NCI-H1694 (cell line): ENCODE measurements at regions not wholly inside any gene's neighbourhood (a gene's known extent, or its start where the extent isn't known, plus 50 kb on each side); places are given as distances from the start of the nearest gene placed in this dataset.
"Not testable (repeated sequence)": the region's sequence is repeated elsewhere in the genome, so short reads cannot be mapped to it uniquely, and the experiment has no call there.

ENCODE experiments used
- DNase-seq: peaks from one replicate; lab custom pipeline; 2025; lab: John Stamatoyannopoulos, UW

- DNase-seq: no peak
Observed at GRCh38 chr4:156408749-156409148, 455.1 kb upstream of the CTSO start.

GRCh38 chr4:156401371-156401770 lies 447.7 kb upstream of the CTSO start:
- DNase-seq: no peak

GRCh38 chr4:156396534-156396933 lies 442.9 kb upstream of the CTSO start:
- DNase-seq: no peak

DNA sequence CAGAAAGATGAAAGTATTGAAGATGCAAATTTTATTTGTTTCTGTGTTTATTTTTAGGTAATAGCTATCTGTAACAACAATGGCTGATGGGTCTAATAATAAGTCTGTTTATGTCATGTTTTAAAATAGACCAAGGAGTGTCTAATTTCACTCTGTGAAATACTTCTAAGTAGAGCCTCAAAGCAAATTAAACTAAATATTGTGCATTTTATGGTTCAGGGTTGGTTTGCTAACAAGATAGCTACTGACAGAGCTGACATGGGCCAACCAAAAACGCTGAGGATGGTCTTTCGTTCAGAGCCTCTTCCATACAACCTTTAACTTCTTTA lies 437.6 kb upstream of the CTSO start:
- DNase-seq: no peak

DNA sequence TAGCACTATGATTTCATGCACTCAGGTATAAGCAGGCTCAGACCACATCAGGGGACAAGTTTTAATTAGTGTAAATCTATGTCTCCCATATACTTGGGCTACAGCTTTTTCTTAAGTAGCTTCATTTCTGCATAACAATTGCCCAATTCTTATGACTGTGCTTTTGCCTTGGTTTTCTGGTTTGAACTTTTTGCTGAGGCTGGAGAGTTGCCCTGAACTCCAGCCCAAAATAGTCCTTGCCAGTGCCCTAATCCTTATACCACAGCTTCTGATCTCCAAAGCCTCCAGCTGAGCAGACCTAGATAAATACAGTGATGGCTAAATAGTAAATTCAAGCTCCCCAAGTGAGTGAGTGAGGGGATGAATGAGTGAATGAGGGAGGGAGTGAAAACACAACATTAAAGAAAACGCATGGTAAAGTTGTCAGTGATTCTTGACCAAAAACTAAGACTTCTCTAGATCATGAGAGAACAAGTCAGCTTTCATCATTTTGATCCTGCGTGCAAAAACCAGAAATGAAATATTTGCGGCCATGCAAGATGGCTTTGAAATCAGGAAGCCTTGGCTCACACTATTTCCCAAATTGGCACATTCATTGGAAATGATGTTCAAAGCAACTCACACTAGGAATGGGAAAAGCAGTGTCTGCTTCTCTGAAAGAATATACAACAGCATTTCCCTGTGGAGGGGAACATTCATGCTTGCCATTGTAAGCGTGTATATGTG lies 437.1 kb upstream of the CTSO start:
- no peak for DNase-seq

GRCh38 chr4:156388826-156389225 lies 435.2 kb upstream of the CTSO start:
- DNase-seq: no peak

DNA sequence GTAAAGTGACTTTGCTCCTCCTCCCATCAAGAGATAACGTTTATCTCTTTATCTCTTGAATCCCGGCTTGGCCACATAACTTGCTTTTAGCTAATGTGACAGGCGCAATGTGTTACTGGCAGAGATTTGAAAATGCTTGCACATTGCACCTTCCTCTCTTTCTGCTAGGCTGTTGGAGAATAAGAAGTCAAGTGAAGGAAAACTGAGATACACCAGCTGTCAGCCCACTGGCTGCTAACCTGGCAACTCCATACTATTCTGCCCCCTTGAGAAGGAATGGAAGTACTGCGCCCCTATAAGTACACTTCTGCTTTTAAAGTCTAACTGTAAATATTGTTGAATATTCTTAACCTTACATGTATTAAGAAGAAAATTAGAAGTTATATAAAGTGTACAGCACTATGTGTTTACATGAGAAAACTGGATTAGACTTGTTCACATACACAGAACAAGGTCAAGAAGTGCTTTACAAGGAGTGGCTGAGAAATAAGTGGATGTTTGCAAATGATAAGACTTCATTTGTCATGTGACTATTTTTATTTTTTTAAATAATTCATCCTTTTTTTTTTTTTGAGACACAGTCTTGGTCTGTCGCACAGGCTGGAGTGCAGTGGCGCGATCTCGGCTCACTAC lies 424.5 kb upstream of the CTSO start:
- DNase-seq: peak; percentile 19

GRCh38 chr4:156377036-156377710 lies 423.5 kb upstream of the CTSO start:
- DNase-seq: no peak

GRCh38 chr4:156374894-156375293 lies 421.2 kb upstream of the CTSO start:
- no peak for DNase-seq

GRCh38 chr4:156374069-156374468 lies 420.4 kb upstream of the CTSO start:
- DNase-seq: no peak

DNA sequence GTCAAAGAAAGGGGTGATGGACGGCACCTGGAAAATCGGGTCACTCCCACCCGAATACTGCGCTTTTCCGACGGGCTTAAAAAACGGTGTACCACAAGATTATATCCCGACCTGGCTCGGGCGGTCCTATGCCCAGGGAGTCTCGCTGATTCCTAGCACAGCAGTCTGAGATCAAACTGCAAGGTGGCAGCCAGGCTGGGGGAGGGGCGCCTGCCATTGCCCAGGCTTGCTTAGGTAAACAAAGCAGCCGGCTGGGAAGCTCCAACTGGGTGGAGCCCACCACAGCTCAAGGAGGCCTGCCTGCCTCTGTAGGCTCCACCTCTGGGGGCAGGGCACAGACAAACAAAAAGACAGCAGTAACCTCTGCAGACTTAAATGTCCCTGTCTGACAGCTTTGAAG lies 413.8 kb upstream of the CTSO start:
- not testable (repeated sequence) for DNase-seq

- no peak for DNase-seq
Observed at GRCh38 chr4:156362581-156362980, 408.9 kb upstream of the CTSO start.

GRCh38 chr4:156347412-156348075 lies 393.9 kb upstream of the CTSO start:
- DNase-seq: no peak

GRCh38 chr4:156346959-156347385 lies 393.3 kb upstream of the CTSO start:
- no peak for DNase-seq

DNA sequence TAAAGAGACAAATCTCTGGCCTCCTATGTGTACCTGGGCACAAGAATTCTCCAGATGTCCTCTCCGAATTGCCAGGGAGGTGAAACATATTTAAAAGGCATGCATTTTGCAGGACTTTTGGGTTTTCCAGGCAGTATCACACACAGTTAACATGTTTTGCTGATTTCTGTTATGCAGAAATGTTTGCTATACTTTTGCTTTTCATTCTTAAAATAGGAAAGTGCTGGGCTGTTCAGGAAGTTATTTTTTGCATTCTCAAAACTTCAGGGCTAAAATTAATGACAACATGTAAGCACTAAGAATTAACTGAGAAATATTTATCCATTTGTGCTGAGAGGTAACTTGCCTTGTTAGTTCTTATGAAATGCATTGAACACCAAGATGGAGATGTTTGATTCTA lies 390.7 kb upstream of the CTSO start:
- DNase-seq: no peak

GRCh38 chr4:156336511-156336910 lies 382.8 kb upstream of the CTSO start:
- no peak for DNase-seq

DNA sequence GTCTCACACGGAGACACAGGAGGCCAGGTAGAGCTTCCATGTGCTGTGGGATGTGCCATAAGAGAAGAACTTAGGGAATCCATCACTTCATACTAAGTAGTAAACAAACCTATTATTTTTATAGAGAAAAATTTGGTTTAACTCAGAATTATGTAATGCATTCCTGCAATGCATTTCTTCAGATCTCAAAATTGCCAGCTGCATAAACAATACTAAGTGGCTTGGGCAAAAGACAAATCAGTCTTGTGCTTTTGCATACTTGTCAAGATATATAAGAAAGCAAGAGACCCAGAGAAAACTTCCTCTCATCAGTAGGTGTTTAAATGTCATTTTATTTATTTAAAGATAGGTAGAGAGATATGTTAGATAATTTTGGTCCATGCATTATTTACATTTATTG lies 382.1 kb upstream of the CTSO start:
- no peak for DNase-seq

GRCh38 chr4:156330436-156331031 lies 376.9 kb upstream of the CTSO start:
- no peak for DNase-seq

DNA sequence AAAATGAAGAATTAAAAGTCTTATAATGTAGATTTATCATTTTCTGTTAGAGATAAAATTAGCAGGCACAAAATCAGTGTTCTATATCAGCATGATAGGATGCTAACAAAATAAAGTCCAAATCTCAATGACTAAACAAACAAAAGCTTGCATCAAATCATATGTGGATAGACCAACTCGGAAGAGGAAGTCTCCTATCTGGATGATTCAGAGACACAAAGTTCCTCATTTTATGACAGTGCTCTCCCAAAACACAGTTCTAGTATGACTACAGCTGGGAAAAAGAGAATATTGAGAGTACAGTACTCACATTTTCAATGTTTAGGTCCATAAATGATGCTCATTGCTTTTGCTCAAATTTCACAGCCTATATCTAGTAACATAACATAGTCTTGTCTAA lies 376.1 kb upstream of the CTSO start:
- no peak for DNase-seq

DNA sequence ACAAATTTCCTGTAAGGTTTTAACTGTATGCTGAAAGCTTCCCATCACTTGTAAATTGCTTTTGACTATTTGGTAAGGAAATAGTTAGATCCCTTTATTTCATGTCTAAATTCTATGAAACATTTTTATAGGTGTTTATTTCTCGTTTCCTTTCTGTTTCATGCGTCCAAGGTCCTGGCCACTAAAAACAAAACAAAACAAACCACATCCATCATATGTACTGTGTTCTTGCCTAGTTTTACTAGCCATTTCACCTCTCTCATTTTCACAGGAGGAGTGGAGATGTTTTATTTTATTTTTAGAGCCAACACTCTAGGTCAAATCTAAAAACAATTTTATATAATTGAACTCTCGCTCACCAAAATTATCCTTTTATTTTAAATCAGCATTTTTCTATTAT lies 375.2 kb upstream of the CTSO start:
- no peak for DNase-seq

DNA sequence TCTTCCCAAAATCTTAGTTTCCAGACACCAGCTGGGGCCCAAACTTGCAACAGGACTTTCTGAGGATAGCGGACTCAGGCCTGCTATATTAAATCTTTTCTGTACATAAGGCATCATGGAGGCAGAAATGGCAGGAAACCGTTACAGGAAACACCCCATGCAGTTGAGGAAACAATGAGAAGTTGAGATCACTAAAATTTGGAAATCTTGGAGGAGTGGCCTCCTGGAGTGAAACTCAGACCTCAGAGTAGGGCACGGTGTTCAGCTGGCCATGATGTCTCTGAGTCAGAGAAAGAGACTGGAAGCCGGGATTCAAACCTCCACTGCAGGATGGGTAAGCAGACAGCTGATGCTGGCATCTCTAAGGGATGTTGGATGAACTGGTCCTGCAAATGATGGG lies 372.6 kb upstream of the CTSO start:
- DNase-seq: no peak

GRCh38 chr4:156322592-156322991 lies 368.9 kb upstream of the CTSO start:
- DNase-seq: no peak

DNA sequence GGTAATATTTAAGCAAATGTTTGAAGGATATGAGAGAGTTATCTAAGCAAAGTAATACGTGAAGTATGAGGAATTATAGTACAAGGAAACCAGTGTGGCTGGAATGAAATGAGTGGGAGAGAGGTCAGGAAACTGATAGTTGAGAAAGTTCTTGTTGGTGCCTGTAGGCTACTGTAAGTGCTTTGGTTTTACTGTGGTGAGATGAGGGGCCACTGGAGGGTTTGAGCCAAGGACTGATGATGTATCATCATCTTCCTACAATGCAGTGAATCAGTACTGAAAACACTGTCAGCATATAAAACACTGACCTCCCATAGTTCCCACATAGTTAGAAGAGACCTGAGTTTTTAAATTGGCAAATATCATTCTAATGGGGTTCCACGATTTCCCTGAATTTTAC lies 367.5 kb upstream of the CTSO start:
- DNase-seq: no peak
